NCI-H1436 (cell line): ENCODE measurements at regions not wholly inside any gene's neighbourhood (a gene's known extent, or its start where the extent isn't known, plus 50 kb on each side); places are given as distances from the start of the nearest gene placed in this dataset.
A peak's percentile ranks its signal among the peaks of the same experiment; 100 is the strongest.

ENCODE experiments used
- DNase-seq: peaks from one replicate; lab custom pipeline; 2025; lab: John Stamatoyannopoulos, UW

DNA sequence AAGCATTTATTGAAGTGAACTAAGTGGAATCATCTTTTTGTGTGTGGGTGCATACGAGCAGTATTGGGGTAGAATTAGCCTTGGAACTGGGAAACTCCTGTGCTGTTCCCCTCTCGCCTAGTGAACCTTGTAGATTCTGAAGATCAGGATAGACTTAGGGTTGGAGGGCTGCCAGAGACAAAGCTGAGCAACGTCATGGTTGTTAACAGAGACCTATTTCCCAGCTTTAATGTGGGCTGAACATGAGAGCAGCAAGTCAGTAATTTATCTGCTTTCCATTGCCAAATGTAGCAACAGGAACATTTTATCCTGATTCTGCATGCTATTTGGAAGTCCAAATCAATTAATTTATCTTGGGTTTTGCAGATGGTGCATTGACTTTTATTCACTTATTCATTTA is 246.6 kb downstream of the IL20RB start:
- DNase-seq, result no peak

DNA sequence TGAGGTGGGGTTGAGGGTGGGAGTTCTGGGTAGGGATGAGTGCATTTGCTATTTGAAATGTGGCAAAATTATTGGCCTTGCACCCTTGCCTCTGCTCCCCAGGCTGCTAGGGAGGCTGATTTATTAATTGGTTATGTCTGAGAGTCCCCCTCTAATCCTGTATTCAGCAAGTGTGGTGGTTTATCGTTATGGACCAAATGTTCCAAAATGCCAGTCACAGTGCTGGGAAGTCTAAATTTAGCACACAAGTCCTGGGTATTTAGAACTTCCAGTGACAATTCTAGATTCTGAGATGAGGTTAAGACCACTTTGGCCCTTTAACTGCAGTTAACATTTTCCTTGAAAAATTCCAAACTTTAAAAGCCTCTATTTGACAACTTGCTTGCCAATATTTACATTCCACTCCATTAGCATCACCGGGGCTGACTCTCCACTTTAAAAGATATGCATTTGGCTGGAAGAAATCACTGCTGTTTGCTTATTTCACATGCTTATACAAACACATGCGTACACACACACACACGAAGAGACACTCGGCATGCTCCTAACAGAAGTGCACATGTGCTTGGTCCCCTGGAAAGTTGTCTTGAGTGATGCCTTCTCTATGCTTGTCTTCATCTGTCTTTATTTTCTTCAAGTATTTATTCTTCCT is 247.7 kb downstream of the IL20RB start:
- DNase-seq, result no peak

DNA sequence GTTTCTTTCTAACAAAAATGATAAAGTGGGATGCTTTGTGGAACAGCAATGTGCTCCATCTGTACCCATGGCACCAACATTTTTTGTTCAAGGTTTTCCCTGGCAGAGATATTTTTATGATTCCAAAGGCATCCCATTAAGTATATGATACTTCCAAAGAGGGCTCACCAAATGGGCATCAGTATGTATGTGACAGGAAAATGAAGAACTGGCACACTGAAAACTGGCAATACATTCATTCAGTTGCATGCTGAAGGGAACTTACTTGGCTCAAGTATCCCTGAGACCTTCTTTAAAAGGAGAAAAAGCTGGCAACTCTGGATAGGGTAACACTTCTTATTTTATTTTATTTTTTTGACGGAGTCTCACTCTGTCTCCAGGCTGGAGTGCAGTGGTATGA is 249.8 kb downstream of the IL20RB start:
- no peak for DNase-seq

DNA sequence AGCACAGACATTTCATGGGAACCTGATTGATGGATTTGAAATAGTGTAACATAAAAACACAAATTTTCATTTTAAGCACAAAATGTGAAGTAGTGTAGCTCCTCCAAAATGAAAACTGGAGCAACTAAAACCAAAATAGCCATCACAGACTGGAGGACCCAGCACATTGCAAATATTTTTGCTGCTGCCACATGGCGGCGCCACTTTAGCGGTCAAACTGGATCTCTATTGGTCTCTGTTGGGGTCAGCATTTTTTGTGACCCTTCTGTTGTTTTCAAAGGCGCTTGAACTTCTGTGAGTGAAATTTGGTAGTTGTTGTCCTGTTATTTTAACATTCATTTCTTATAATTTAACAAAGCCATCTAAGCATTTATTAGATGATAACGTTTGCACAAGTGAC is 259.9 kb downstream of the IL20RB start:
- DNase-seq, result no peak

DNA sequence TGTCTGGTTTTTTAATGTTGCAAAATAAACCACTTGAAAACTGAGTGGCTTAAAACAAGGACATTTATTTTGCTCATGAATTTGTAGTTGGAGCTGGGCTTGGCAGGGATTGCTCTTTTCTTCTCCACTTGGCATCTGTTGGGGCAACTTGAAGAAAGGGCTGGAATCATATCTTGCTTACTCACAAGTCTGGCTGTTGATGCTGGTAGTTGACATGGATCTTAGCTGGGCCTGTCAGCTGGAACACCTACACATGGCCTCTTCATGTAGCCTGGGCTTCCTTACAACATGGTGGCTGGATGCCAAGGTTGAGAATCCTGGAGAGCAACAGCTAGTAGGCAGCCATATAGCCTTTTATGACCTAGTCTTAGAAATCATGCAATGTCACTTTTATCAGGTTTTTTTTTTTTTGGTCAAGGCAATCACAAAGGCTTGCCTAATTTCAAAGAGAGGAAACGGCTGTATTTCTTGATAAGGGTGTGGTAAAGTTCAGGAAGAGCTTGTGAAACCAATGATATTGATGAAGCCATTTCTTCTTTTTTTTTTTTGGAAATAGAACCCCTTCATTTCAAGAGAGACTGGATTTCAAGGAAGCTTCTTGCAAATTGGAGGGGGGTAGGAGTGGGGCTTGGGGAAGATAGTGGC is 262.1 kb downstream of the IL20RB start:
- no peak for DNase-seq

DNA sequence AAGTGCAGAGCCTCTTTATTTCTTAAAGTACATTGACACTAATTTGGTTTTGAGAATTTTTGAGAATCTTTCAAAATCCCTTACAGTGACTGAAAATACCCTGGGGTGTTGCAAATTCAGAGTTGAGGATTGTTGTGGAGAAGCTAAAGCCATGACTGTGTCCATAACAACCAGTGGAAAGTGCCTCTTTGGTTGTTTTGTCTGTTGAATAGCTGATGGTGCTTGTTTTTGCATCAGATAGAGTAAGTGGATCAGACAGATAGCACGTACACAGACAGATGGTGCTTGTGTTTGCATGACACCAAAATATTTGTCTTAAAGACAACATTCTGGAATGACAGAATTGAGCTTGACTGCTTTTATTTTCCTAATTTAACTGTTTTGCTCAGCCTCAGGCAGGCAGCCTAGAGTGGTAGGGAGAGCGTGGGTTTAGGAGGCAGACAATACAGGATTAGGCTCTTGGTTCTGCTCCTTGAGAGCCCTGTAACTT is 265.0 kb downstream of the IL20RB start:
- DNase-seq, result no peak

DNA sequence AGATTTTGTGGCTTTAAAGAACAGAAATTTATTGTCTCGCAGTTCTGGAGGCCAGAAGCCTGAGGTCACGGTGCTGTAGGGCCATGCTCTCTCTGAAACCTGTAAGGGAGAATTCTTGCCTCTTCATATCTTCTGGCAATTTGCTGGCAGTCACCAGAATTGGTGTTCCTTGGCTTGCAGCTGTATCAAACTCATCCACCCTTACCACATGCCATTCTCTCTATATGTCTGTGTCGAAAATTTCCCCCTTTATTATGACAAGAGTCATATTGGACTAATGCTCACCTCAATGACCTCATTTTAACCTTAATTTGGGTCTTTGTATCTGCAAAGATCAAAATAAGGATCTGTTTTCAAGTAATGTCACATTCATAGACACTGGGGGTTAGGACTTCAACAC is 266.7 kb downstream of the IL20RB start:
- DNase-seq, result no peak

DNA sequence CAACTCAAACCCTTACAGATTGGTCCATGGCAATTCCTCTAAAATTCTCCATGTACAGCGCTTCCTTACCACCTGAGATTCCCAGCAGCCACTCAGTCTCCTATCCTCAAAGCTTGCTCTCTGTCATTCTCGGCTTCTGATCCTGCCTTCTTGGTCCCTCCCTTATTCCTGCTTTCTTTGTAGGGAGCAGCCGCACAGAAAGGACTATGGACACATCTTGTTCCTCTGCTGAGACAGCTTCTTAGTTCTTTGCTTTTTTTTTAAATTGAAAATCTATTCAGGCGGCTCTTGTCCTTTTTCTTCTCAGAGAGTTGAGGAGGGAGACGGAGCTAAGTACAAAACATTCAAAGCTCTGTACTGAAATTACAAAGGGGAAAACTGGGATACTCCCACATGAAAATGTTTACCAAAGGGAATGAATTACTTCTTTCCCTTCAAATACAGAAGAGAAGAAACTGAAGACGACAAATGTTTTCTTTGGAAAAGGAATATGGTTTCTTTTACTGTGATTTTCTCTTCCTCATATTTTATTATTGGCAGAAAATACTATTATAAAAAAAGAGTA is 285.1 kb downstream of the IL20RB start:
- DNase-seq, result no peak

DNA sequence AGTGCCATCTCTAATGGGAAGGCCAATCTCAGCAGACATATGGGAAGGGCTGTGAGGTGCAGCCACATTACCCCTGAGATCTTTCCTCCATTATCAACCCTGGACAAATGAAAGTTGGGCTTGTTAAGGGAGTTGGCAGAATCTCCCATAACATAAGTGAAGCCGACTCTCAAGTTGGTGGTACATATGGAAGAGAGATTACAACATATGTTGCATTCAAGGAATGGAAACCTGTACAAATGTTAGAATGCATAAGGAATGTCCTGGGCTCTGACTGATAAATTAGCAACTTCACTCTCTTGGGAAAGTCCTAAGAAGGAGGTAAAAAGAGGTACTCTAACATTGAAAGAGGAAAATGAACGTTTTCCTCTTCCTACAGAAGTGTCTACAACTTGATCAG is 288.7 kb downstream of the IL20RB start:
- DNase-seq, result no peak

DNA sequence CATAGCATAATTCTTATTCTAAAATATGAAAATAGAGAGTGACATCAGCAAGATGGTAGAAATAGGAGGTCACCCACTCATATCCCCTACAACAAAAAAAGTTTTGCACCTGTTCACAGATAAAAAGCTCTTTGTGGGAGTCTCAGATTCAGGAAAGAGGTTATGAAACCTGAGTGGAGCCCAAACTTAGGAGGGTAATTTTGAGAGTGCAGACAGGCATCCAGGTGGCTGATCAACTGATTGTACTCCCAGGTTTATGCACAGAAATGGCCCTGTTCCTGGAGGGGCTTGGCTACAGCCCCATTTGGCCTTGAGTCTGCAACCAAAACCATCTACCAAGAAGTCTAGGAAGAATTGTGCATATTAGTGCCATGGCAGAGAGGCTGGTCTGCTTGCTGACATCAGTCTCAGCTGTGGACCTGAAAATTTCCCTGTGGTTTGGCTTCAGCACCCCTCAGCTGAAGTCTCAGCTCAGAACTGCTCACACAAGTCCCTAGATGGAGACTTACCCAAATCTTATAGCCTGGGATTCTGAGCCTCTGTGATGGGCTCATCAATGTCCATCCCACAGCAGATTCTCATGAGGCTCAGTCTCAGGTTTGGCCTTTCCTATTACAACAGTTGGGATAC is 291.6 kb downstream of the IL20RB start:
- DNase-seq, result no peak

DNA sequence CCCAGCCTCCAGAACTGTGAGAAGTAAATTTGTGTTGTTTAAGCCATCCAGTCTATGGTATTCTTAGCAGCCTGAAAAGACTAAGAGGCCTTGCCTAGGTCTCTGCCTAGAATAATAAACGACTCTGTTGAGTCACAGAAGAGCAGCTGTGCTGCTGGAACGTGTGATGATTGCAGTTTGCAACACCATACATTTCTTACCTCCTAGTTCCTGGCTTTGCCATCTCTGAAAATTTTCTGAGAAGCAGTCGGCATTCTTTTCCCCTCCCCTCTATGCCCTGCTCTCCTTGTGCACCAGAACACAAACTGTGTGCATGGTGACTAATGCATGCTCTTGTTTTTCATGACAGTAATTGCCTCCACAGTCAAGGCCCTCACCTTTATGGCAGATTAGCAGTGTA is 301.3 kb downstream of the IL20RB start:
- no peak for DNase-seq

DNA sequence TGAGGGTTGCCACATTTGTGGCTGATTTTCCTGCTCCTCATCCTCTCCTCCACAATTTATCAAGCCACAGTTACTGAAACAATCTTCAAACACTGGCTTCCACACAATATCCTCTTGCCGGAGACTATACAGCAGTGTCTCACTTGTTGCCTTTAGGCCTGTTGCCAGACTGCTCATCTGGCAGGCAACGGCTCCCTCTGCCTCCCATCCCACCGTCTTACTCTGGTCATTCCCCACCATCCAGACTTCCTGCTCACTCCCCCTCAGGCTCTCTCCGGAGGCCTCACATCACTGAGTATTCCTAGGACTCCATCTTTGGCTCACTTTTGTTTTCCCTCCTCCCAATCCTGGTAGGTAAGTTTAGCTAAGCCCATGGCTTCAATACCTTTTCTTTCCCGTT is 301.9 kb downstream of the IL20RB start:
- DNase-seq, result no peak

DNA sequence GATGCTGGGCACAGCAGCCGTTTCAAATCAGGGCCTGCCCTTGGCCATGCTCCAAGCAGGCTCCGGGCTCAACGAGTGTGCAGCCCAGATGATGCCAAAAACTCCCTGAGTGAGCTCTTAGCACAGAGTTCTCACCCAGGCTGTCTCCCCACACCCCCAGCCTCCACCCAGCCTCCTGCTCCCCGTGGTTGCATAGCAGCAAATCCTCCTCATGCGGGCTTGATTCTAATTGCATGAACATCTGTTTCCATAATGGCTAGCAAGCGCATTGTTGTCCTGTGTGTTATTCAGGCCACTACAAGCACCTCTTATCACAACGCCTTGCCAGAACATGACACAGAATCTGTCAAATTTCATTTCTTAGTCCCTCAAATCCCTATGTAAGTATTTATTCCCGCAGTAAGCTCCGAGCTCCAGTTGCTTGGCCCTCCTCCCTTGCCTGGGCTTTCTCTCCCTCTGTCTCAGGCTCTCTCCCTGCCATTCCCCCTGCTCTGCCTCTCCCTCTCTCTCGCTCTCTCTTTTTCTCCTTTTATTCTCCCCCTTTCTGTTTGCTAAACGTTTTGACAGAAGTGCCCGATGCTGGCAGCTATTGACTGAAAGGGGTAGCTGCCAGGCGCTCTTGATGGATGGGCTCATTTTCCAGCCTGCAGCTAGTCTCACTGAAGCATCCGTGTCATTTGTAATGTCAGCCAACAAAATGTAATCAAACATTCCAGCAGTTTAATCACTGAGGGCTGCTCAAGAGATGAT is 306.5 kb downstream of the IL20RB start:
- DNase-seq, result peak; percentile 6

DNA sequence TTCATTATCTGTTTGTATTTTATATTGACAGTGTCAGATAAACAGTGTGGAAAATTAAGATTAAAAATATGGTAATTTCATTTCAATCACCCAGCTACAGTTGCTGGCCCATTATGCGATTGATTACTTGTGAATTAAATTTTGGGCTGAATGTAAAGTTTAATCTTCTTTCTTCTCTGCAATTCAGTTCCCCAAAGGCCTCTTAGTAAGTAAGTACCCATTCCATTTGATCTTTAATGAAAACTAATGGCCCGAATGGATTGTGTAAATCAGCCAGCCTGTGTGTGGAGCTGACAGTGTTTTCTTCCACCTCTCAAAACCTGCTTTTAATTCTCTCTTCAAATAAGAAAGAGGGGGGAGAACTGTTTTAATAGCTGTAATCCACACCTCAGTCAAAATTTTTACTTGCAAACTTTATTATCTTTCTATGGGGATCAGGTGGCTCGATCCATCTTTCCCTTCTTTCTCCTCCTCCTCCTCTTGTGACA is 307.1 kb downstream of the IL20RB start:
- no peak for DNase-seq

DNA sequence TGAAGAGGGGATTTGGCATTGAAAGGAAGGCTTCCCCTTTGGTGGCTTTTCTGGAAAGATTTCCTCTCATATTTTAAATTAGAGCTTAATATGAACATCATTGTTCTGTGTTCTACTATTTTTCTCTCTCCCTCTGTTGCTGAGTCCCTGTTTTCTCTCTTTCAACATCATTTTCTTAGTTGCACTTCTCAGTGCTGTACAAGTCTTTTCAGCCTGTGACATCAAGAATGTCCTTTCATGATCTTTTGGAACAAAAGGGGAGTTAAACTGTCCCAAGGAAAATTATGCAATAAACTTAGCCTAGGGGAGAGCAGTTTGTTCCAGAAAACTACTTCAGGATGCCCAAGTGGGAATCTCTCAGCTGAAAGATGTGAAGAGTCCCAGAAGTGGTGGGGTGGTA is 325.1 kb downstream of the IL20RB start:
- no peak for DNase-seq

DNA sequence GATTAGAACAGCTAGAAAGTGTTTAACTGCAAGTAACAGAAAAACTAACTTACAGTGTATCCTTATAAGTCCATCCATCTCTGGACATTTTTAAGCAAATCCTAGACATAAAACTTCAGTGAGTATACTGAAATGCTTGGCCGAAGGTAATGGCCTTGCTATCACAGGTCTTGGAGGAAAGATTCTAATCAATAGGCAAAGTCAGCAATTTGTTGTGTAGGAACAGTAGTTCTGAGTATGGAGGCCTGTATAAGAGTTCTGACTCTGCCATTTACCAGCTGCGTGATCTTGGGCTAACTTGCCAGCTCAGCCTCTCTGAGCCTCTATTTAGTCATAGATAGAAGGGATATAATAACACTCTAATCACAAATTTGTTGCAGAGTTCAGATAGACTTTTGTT is 328.1 kb downstream of the IL20RB start:
- no peak for DNase-seq

DNA sequence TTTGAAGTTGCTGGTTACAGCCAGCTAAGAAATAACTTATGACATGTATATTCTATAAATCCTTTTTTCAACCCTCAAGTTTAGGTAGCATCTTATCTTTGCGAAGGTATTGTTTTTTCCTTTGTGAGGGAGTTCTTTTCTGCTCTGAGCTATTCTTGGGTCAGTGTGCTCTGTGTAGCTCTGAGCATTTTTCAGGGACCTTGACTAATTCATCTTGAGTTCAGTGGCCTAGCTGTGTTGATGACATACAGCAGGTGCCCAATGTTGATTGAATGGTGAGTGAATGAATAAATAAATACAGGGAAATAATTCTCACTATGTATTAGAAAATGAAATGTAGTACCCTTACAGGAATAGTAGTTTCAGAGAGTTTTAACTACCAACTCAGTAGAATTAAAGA is 335.3 kb downstream of the IL20RB start:
- DNase-seq, result no peak

DNA sequence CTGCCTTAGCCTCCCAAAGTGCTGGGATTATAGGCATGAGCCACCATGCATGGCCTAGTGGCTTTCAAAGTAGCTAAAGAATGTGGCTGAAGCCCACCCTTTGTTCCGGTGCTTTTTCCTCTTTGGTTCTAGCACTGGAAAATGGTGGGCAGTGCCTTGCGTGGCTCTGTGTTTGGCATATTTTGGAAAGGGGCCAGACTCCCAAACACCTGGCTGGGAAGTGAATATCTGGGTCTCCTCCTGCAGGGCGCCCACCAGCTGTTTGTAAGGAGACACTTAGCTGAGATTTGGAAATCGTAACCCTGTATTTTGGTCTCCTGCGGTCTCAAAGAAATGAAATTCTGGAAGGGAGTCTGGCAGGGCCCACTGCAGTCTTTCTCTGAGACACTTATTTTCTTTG is 336.4 kb downstream of the IL20RB start:
- no peak for DNase-seq

DNA sequence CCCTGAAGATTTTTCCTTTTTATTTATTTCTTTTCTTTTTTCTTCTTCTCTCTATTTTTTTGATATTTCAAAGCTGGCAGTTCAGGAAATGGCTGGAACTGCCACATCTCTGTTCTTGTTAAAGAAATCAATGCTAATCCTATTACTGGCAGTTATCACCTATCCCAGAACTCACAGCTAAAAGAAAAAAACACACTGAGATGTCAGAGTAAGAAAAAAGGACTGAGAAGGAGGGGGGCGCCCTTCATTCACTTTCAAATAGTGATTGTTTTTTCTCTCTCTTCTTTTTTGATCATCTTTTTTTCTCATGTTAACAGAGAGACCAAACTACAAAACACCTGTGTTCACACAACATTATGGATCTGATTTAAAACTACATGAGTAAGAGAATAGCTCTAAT is 337.1 kb downstream of the IL20RB start:
- no peak for DNase-seq

DNA sequence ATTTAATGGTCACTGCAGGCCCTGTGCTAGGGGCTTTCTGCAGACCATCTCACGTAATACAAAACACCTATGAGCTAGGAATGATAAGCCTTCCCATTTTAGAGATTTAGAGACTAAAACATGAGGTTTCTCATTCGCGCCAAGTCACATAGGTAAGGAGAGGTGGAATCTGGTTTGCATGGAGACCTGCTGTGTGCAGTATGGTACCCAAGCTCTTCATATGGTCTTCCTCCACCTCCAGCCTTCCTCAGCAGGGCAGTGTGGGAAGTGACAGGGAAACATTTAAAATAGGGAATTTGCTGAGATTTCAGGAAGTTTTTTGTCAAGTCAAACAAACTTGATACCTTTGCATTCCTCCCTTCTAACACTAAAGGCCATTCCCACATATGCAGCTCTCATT is 337.6 kb downstream of the IL20RB start:
- DNase-seq, result no peak

DNA sequence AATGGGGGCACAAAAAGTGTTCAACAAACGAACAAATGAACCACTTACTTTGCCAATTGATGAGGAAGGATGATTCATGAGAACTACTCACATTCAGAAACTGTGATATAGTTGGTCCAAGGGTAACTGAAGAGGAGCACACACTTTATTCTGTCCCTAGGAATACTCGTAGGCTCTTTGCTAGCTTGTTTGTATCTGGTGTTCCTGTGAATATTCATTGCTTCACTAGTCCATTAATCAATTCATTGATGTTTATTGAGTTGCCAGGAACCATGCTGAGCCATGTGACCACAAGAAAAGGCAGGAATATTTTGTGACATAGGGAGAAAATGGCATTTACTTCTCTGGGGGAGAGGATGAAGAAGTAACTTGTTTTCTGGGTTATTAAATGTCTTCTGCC is 338.3 kb downstream of the IL20RB start:
- DNase-seq, result no peak

DNA sequence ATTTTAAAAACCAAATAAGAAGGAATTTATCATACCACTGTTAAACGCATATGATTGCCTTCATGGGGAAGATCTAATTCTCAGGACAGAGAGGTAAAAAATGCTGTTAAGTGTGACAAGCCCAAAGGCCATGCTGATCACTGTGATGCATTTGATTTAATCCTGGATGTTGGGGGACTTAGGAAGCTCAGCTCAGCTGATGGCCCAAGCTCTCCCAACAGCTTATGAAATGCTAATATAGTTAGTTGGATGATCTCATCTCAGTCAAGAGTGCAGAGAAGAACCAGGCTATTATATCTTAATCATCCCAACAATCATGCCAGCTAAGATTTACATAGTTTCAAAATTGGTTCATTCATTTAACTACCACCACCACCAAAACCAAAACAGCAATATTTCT is 340.0 kb downstream of the IL20RB start:
- DNase-seq, result no peak
